ENCODE measurements at regions not wholly inside any gene's neighbourhood (a gene's known extent, or its start where the extent isn't known, plus 50 kb on each side); places are given as distances from the start of the nearest gene placed in this dataset.
"Not testable (repeated sequence)": the region's sequence is repeated elsewhere in the genome, so short reads cannot be mapped to it uniquely, and the experiment has no call there.

GRCh38 chr2:8234757-8235374 lies 447.0 kb upstream of the ID2 start:
- DNase-seq (ENCODE audit: low spot score): no peak

- no peak for DNase-seq (ENCODE audit: low spot score)
Observed at GRCh38 chr2:8235419-8235818, 446.4 kb upstream of the ID2 start.

- no peak for DNase-seq (ENCODE audit: low spot score)
Observed at GRCh38 chr2:8236391-8236790, 445.5 kb upstream of the ID2 start.

GRCh38 chr2:8238521-8239230 lies 443.2 kb upstream of the ID2 start:
- no peak for DNase-seq (ENCODE audit: low spot score)

GRCh38 chr2:8239531-8240088 lies 442.2 kb upstream of the ID2 start:
- no peak for DNase-seq (ENCODE audit: low spot score)

GRCh38 chr2:8241317-8241716 lies 440.5 kb upstream of the ID2 start:
- no peak for DNase-seq (ENCODE audit: low spot score)

- DNase-seq (ENCODE audit: low spot score): no peak
Observed at GRCh38 chr2:8242739-8243138, 439.1 kb upstream of the ID2 start.

GRCh38 chr2:8243748-8244400 lies 438.0 kb upstream of the ID2 start:
- DNase-seq (ENCODE audit: low spot score): no peak

GRCh38 chr2:8244639-8245038 lies 437.2 kb upstream of the ID2 start:
- no peak for DNase-seq (ENCODE audit: low spot score)

GRCh38 chr2:8246137-8246536 lies 435.7 kb upstream of the ID2 start:
- no peak for DNase-seq (ENCODE audit: low spot score)

- no peak for DNase-seq (ENCODE audit: low spot score)
Observed at GRCh38 chr2:8247905-8248622, 433.8 kb upstream of the ID2 start.

GRCh38 chr2:8248623-8248957 lies 433.3 kb upstream of the ID2 start:
- DNase-seq (ENCODE audit: low spot score): no peak

GRCh38 chr2:8249141-8249540 lies 432.7 kb upstream of the ID2 start:
- DNase-seq (ENCODE audit: low spot score): no peak

GRCh38 chr2:8249769-8250168 lies 432.1 kb upstream of the ID2 start:
- DNase-seq (ENCODE audit: low spot score): no peak

- DNase-seq (ENCODE audit: low spot score): not testable (repeated sequence)
Observed at GRCh38 chr2:8250290-8250689, 431.6 kb upstream of the ID2 start.

- DNase-seq (ENCODE audit: low spot score): no peak
Observed at GRCh38 chr2:8251291-8251690, 430.6 kb upstream of the ID2 start.

GRCh38 chr2:8251856-8252255 lies 430.0 kb upstream of the ID2 start:
- DNase-seq (ENCODE audit: low spot score): no peak

- no peak for DNase-seq (ENCODE audit: low spot score)
Observed at GRCh38 chr2:8252997-8253694, 428.7 kb upstream of the ID2 start.

- no peak for DNase-seq (ENCODE audit: low spot score)
Observed at GRCh38 chr2:8253781-8254180, 428.1 kb upstream of the ID2 start.

GRCh38 chr2:8254214-8254613 lies 427.6 kb upstream of the ID2 start:
- not testable (repeated sequence) for DNase-seq (ENCODE audit: low spot score)

- DNase-seq (ENCODE audit: low spot score): no peak
Observed at GRCh38 chr2:8254791-8255447, 426.9 kb upstream of the ID2 start.

- DNase-seq (ENCODE audit: low spot score): no peak
Observed at GRCh38 chr2:8255448-8255800, 426.4 kb upstream of the ID2 start.
